Tongue (tissue), 1 donor: ENCODE measurements at regions not wholly inside any gene's neighbourhood (a gene's known extent, or its start where the extent isn't known, plus 50 kb on each side); places are given as distances from the start of the nearest gene placed in this dataset.
"Not testable (repeated sequence)": the region's sequence is repeated elsewhere in the genome, so short reads cannot be mapped to it uniquely, and the experiment has no call there.

Experiments used
- DNase-seq: peaks from one replicate; pipeline ENCODE4 v3.0.0-alpha.2; 2015

- DNase-seq, result no peak
Measured at GRCh38 chr3:169029674-169030285, 633.7 kb downstream of the MECOM start.

- no peak for DNase-seq
Measured at GRCh38 chr3:169028716-169029115, 634.8 kb downstream of the MECOM start.

- peak; percentile 7 for DNase-seq
Measured at GRCh38 chr3:169026543-169027182, 636.8 kb downstream of the MECOM start.

GRCh38 chr3:169022457-169022856 lies 641.1 kb downstream of the MECOM start:
- no peak for DNase-seq

DNA sequence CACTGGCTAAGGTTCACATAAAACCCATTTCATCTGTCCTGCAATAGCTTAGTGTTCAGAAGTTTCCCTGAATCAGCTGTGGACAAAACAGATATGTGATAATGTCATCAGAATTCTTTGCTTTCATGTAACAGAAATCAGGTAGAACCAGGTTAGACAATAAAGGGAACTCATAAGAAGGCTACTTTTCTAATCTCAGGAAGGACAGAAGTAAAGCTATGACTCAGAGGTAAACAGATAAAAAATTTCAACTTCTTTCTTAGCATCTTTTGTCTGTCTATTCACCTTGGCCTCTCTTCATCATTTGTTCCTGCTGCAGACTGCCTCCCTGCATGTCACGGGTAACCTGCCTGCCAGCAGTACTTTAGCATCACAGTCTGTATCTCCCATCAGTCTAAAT lies 643.1 kb downstream of the MECOM start:
- no peak for DNase-seq

- no peak for DNase-seq
Measured at GRCh38 chr3:169009453-169009852, 654.1 kb downstream of the MECOM start.

GRCh38 chr3:169008776-169009358 lies 654.6 kb downstream of the MECOM start:
- DNase-seq, result no peak

DNA sequence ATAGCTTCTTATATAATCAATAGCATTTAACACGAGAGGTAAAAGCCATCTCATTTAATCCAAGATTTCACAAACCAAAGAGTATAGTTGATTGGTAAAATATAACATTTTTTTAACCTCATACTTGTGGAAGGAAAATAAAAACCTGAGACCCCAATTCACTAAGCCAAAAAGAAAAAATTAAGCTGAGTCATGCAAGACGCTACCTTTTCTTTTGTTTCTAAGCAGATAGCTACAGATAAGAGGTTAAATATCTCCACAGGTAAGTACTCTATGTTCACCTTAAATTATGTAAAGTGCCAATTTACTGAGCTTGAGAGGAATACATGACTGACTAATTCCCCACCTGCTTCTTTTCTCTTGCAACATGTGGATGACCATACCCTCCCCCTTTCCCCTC lies 656.4 kb downstream of the MECOM start:
- no peak for DNase-seq

- DNase-seq, result not testable (repeated sequence)
Measured at GRCh38 chr3:169006398-169006797, 657.1 kb downstream of the MECOM start.

DNA sequence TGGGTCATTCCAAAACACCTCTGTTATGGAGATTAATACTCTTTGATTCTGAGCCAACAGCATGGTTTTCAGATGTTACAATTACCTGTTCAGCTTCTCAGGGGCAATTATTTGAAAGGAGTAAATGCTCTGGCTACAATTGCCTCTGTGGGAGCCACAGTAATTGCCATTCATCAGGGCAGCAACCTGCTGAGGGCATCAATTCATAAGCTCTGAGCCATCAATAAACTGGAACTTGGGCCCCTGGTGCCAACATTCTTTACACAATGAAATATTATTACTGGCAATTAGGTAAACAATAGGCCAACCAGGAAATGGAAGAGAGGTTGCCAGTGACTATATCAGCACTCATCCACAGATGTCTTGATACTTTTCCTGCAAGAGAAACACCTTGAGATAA lies 660.8 kb downstream of the MECOM start:
- DNase-seq, result no peak

DNA sequence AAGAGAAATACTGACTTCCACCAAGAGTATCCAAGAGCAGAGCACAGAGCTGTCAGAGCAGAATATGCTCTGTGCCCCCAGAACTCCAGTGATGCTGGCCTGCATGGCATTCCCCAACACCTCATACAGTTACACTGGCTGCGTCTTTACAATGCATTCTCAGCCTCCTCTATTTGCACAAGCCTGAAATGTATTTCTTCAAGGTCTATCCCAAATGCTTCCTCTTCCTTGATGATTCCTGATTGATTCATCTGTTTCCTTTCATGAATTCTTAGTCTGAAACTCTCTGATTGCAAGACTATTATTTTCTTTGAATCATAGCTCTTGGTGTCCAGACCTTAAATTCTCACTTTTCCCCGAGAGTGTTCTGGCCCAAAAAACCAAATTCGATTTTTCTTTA lies 664.7 kb downstream of the MECOM start:
- DNase-seq, result no peak

DNA sequence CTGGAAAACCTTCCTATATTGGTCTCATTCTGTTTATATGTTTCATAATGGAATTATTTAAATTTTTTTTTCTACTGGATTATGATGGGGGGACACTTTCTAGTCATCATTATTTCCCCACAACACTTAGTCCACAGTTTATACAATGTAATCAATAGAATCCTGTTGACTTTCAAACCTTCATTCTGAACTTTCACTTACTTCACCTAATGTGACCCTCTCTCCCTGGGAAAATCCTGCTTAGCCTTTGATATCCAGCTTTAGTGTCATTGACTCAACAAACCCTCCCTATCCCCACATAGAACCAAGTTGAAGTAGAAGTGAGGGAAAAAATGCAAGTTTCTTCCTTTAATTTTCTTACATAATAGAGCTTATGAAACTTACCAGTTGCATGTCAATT lies 666.0 kb downstream of the MECOM start:
- DNase-seq, result no peak

- DNase-seq, result no peak
Measured at GRCh38 chr3:168996622-168997021, 666.9 kb downstream of the MECOM start.

- DNase-seq, result no peak
Measured at GRCh38 chr3:168995129-168995528, 668.4 kb downstream of the MECOM start.

- DNase-seq, result no peak
Measured at GRCh38 chr3:168991803-168992202, 671.7 kb downstream of the MECOM start.

GRCh38 chr3:168990621-168991020 lies 672.9 kb downstream of the MECOM start:
- DNase-seq, result no peak

- DNase-seq, result peak; percentile 49
Measured at GRCh38 chr3:168990134-168990533, 673.4 kb downstream of the MECOM start.

- DNase-seq, result peak; percentile 7
Measured at GRCh38 chr3:168989396-168989795, 674.1 kb downstream of the MECOM start.

- peak; percentile 4 for DNase-seq
Measured at GRCh38 chr3:168988853-168989252, 674.7 kb downstream of the MECOM start.

- DNase-seq, result no peak
Measured at GRCh38 chr3:168984872-168985271, 678.6 kb downstream of the MECOM start.

GRCh38 chr3:168983046-168983445 lies 680.5 kb downstream of the MECOM start:
- DNase-seq, result no peak

DNA sequence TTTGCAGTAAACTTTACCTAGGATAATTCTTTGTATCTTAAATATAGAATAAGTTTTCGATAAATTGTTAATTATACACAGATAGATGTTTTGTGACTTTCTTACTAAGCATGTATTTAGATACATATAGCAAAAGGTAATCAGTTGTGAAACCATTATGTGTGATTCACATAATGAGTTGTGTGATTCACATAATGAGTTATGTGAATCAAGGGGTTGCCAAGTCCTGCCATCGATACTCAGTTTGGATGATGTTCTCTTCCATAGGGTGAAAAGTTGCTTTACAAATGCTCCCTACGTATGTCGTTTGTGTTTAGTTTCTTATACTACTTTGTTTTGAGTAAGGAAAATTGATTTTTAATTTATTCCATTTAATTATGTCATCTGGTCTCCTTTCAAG lies 682.1 kb downstream of the MECOM start:
- no peak for DNase-seq

- DNase-seq, result peak; percentile 15
Measured at GRCh38 chr3:168977716-168978374, 685.7 kb downstream of the MECOM start.

DNA sequence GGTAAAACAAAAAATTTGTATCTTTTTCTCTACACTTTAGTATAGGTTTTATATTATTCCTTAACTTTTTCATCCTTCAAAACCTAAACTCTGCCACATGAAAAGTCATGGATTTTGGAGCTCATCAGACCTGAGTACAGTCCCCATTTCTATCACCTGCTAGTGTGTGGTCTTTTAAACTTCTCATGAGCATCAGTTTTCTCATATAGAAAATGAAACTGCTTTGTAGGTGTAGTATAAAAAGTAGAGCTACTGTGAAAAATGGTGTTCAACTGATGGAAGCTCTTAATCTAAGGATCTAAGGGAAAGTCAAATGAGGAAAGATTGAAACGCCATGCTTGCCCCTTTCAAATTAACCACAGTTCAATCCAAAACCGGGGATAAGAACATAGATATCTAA lies 686.5 kb downstream of the MECOM start:
- DNase-seq, result no peak
